Astrocyte of the cerebellum (primary cell): ENCODE measurements at regions not wholly inside any gene's neighbourhood (a gene's known extent, or its start where the extent isn't known, plus 50 kb on each side); places are given as distances from the start of the nearest gene placed in this dataset.

ENCODE experiments used
- DNase-seq: peaks from one replicate; pipeline ENCODE4 v3.0.0-alpha.2; 2011; ENCODE audit warnings: low read depth
- H3K4me3 ChIP-seq: 2 replicates; pipeline ENCODE4 v1.5.1; 2011; ENCODE audit warnings: mild to moderate bottlenecking, low read depth, low read length, moderate library complexity
- in situ Hi-C: cut with HindIII; loops from 2 replicates; pipeline ENCODE4 v1.10.0; 2017; ENCODE audit warnings: low sequenced_read_pairs
- TF ChIP-seq, protein P1 (sequence below): IDR thresholded peaks from 2 replicates; pipeline ENCODE4 v1.5.1; 2012; ENCODE audit warnings: low read length, low read depth, moderate library complexity, mild to moderate bottlenecking; ENCODE audit errors: missing control alignments

DNA sequence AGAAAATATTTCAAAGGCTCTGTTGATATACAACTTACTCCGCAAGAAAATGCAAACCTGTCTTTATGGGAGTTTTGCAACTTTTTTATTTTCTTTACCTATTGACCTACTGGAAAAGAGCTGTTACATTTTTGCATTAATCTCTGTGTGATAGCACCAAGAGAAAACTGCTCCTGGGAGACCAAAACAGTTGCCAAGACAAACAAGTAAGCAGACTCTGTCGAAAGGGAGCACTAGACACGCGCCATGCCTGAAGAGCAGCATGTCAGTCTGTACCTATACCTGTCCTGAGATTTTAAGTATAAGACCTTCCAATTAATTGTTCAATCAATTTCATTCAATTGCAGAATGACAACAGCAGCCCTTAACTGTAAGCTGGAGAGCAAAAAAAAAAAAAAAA lies 56.0 kb upstream of the TECRL start:
- TF ChIP-seq, protein P1, sequence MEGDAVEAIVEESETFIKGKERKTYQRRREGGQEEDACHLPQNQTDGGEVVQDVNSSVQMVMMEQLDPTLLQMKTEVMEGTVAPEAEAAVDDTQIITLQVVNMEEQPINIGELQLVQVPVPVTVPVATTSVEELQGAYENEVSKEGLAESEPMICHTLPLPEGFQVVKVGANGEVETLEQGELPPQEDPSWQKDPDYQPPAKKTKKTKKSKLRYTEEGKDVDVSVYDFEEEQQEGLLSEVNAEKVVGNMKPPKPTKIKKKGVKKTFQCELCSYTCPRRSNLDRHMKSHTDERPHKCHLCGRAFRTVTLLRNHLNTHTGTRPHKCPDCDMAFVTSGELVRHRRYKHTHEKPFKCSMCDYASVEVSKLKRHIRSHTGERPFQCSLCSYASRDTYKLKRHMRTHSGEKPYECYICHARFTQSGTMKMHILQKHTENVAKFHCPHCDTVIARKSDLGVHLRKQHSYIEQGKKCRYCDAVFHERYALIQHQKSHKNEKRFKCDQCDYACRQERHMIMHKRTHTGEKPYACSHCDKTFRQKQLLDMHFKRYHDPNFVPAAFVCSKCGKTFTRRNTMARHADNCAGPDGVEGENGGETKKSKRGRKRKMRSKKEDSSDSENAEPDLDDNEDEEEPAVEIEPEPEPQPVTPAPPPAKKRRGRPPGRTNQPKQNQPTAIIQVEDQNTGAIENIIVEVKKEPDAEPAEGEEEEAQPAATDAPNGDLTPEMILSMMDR, result no peak
- no peak for DNase-seq
- in situ Hi-C loops, result no loop called here
- no peak overlapping the region for H3K4me3 ChIP-seq

DNA sequence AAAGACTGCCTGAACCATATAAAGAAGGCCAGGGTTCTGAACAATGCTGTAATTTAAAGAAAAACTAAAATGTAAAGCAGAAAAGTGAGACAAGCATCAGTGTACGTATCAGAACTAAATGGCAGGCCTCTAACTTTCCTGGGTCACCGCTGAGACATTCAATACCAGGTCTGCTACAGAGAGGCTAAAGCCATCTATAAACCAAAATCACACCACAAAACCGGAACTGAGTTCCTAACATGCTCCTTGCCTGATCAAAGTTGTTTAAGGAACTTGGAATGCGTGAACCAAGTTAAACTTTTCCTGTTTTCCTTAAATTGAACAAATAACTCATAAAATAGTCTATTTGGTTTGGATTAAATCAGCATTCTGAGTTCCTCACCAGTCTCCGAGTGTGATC lies 55.3 kb upstream of the TECRL start:
- no peak for DNase-seq
- TF ChIP-seq, protein P1, result no peak
- H3K4me3 ChIP-seq, result no peak overlapping the region
- in situ Hi-C loops, result no loop called here
